ENCODE measurements at regions not wholly inside any gene's neighbourhood (a gene's known extent, or its start where the extent isn't known, plus 50 kb on each side); places are given as distances from the start of the nearest gene placed in this dataset.

GRCh38 chr1:70503358-70503757, 92.3 kb downstream of the CTH start:
- TF ChIP-seq CTCF (IDR thresholded peaks at IDR 0.05) (no peak), POLR2A (IDR thresholded peaks at IDR 0.05) (no peak)
